Right ventricle myocardium inferior (tissue), 1 donor: ENCODE measurements at regions not wholly inside any gene's neighbourhood (a gene's known extent, or its start where the extent isn't known, plus 50 kb on each side); places are given as distances from the start of the nearest gene placed in this dataset.

Experiments used
- ATAC-seq: fragments of 200-7000 bp; cut with Tn5 transposase; one replicate; pipeline ENCODE4 v1.9.1; 2020; ENCODE audit warnings: mild to moderate bottlenecking, moderate library complexity
- DNase-seq: peaks from one replicate; pipeline ENCODE4 v3.0.0; 2021; ENCODE audit errors: missing footprints
- intact Hi-C: fragments of 100-400 bp; cut with DNase I; formaldehyde crosslinking; loops from one replicate; pipeline ENCODE4 v1.11.0; 2022
- donor health status: DM: no; HTN: yes; CAD: no; lungs with severe emphysema.

DNA sequence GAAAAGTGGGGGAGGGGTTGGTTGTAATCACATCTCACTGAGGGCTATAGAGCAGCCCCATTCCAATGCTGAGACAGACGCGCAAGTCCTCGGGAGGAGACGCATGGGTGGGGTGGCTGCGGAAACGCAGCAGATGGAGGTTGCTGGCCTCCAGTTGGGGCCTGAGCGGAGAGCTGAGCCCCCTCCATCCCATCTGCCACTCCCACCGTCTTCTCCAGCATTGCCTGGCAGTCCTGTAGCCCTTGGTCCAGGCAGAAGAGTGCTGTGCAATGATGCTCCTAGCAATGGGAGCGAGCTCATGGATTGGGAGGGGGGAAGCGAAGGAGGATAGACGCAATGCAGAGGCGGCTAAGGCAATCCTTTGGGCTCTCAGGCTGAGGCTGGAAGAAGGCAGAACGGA is 79.4 kb upstream of the GLRA1 start:
- no peak for DNase-seq
- intact Hi-C loops, result no loop called here
- ATAC-seq, result no peak
